OCI-LY3 (cell line): ENCODE measurements at regions not wholly inside any gene's neighbourhood (a gene's known extent, or its start where the extent isn't known, plus 50 kb on each side); places are given as distances from the start of the nearest gene placed in this dataset.

Experiments
- H2AFZ ChIP-seq: fragments of 200-600, 300-600 bp; shearing (Covaris generic); 2 replicates; pipeline ENCODE4 v1.6.0; 2014; ENCODE audit warnings: antibody characterized with exemption, low read depth, low read length
- H3K27ac ChIP-seq: fragments of 200-600, 300-600 bp; sonication (generic); 2 replicates; pipeline ENCODE4 v1.5.1; 2014; ENCODE audit warnings: mild to moderate bottlenecking, low read length, moderate library complexity, mixed read lengths
- H3K27me3 ChIP-seq: fragments of 200-600, 300-600 bp; sonication (generic); 2 replicates; pipeline ENCODE4 v1.6.1; 2014; ENCODE audit warnings: low read depth, low read length, mixed read lengths
- H3K36me3 ChIP-seq: fragments of 200-600, 300-600 bp; sonication (generic); replicated peaks from 2 replicates; pipeline ENCODE3; 2014; ENCODE audit warnings: low read depth, low read length, mixed read lengths
- H3K4me1 ChIP-seq: fragments of 300-600, 200-600 bp; sonication (generic); 2 replicates; pipeline ENCODE4 v1.6.1; 2014; ENCODE audit warnings: low read length, mixed read lengths
- H3K4me2 ChIP-seq: fragments of 200-600, 300-600 bp; sonication (generic); 2 replicates; pipeline ENCODE4 v1.6.1; 2014; ENCODE audit warnings: low read length, mixed read lengths
- H3K4me3 ChIP-seq: fragments of 300-600, 200-600 bp; sonication (generic); 2 replicates; pipeline ENCODE4 v1.5.1; 2014; ENCODE audit warnings: antibody characterized with exemption, mild to moderate bottlenecking, low read length, moderate library complexity
- H3K79me2 ChIP-seq: fragments of 300-600, 200-600 bp; shearing (Covaris generic); 2 replicates; pipeline ENCODE4 v1.6.1; 2014; ENCODE audit warnings: mild to moderate bottlenecking, low read length, mixed read lengths
- H3K9ac ChIP-seq: fragments of 300-600, 200-600 bp; shearing (Covaris generic); 2 replicates; pipeline ENCODE4 v1.6.0; 2014; ENCODE audit warnings: mild to moderate bottlenecking, low read length, moderate library complexity
- H3K9me3 ChIP-seq: fragments of 200-600, 300-600 bp; shearing (Covaris generic); 2 replicates; pipeline ENCODE4 v1.6.1; 2014; ENCODE audit warnings: low read length, mixed read lengths; ENCODE audit not compliant: insufficient read depth
- H4K20me1 ChIP-seq: fragments of 200-600, 300-600 bp; sonication (generic); 2 replicates; pipeline ENCODE4 v1.6.1; 2016; ENCODE audit warnings: low read length, mixed read lengths; ENCODE audit not compliant: insufficient read depth
- EZH2phosphoT487 ChIP-seq: fragments of 200-600 bp; shearing (Covaris generic); IDR thresholded peaks from 2 replicates; pipeline ENCODE4 v1.6.1; 2018; ENCODE audit warnings: antibody characterized with exemption, mixed run types, low read depth
- TF ChIP-seq, protein P1 (sequence below): fragments of 200-600, 300-600 bp; sonication (generic); IDR thresholded peaks from 2 replicates; pipeline ENCODE4 v1.5.1; 2014; ENCODE audit warnings: antibody characterized with exemption, low read length, low read depth

DNA sequence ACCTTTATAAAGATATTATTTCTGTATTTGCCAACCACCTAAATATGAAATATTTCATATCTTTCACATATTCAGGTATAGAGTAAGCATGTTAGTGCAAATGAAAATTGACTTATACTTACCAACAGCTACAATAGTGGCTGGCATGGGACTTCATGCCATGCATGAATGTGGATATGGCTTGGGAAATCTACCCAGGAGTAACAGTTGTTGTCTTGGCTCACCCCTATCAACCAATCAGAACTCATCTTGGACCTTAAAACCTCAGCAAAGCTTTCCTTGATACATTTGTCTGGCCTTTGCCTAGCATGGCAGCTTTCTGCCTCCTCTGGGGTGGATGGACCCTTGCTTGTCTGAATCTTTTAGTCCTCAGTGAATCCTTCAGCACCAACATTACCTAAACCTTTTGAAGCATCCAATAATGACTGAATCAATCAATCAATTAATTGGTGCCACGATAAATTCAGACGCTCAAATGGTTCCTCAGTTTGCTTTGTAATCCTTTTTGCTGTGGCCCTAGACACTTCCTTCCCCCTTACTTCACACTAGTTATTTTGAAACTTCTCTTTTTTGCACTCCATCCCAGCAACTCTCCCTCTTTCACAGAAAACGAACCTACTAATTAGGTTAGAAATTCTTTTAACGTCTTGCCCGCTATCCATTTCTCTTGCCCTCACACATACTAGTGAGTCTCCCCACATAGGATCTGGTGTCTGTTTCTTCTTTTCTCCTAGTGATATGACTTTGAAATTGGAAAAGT, 132.3 kb upstream of the ZNF608 start:
- Histone ChIP-seq H3K36me3 (no peaks in the 10 kb centered on the region), H3K27me3 (no peaks in the 10 kb centered on the region), H3K4me3 (no peak overlapping the region), H3K27ac (no peak overlapping the region), H3K9ac (no peak overlapping the region), H3K79me2 (no peaks in the 10 kb centered on the region), H4K20me1 (no peaks in the 10 kb centered on the region), H3K4me1 (no peaks in the 10 kb centered on the region), H3K9me3 (no peaks in the 10 kb centered on the region), H2AFZ (no peak overlapping the region), H3K4me2 (no peak overlapping the region)
- TF ChIP-seq, protein P1, sequence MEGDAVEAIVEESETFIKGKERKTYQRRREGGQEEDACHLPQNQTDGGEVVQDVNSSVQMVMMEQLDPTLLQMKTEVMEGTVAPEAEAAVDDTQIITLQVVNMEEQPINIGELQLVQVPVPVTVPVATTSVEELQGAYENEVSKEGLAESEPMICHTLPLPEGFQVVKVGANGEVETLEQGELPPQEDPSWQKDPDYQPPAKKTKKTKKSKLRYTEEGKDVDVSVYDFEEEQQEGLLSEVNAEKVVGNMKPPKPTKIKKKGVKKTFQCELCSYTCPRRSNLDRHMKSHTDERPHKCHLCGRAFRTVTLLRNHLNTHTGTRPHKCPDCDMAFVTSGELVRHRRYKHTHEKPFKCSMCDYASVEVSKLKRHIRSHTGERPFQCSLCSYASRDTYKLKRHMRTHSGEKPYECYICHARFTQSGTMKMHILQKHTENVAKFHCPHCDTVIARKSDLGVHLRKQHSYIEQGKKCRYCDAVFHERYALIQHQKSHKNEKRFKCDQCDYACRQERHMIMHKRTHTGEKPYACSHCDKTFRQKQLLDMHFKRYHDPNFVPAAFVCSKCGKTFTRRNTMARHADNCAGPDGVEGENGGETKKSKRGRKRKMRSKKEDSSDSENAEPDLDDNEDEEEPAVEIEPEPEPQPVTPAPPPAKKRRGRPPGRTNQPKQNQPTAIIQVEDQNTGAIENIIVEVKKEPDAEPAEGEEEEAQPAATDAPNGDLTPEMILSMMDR: no peak
- TF ChIP-seq EZH2phosphoT487: no peak

DNA sequence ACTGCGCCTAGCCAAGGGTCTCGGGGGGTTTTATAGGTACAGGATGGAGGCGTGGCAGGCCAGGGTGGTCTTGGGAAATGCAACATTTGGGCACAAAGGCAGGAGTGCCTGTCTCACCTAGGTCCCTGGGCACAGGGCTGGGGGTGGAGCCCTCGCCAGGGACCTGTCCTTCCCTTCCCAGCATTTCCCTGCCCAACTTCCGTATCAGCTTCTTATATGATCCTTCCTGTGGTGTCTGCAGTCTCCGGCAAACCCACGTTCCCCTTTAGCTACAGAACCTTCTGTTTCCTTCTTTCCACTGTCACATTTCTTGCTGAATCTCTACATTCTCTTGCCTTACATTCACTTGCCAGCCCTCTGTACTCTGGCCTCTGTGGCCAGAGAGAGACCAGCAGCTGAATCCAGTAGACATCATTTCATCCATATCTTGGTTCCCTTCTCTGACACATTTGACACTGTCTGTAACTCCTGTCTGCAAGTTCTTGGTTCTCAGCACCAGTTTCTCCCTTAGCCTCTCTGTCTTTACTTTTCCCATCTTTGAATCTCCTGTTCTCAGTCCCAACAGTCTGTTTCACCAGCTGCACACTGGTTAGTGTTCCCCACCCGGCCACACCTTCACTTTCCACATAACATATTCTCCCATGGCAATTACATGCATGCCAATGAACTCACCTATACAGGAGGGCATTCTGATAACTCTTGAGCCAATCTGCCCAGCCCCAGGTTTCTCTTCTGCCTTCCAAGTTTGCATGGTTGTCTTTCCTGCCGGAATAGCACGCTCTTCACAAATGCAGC, 134.7 kb upstream of the ZNF608 start:
- Histone ChIP-seq H3K4me2 (no peak overlapping the region), H3K4me3 (no peak overlapping the region), H3K27ac (no peak overlapping the region), H2AFZ (no peak overlapping the region), H3K4me1 (no peaks in the 10 kb centered on the region), H3K27me3 (no peaks in the 10 kb centered on the region), H3K9me3 (no peaks in the 10 kb centered on the region), H4K20me1 (no peaks in the 10 kb centered on the region), H3K36me3 (no peaks in the 10 kb centered on the region), H3K79me2 (no peaks in the 10 kb centered on the region), H3K9ac (no peak overlapping the region)
- no peak for TF ChIP-seq EZH2phosphoT487
- TF ChIP-seq, protein P1: no peak

DNA sequence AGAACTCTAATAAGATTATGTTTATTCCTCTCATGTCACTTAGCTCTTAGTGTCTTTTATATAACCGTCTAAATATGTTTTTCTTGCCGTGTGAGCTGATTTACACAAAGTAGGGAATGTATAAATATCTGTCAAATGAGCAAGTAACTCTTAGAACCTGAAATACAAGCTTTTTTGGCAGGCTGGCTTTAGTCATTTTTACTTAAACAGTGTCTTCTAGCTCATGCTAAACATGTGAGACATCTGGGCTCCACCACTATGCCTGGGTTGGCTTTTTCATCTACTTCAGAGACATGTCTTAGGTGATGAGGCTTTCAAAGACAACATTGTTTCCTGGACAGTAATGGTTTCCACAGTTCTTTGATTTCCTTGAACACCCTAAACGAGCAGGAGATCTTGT, 137.2 kb upstream of the ZNF608 start:
- no peak overlapping the region for H2AFZ ChIP-seq
- no peaks in the 10 kb centered on the region for H4K20me1 ChIP-seq

DNA sequence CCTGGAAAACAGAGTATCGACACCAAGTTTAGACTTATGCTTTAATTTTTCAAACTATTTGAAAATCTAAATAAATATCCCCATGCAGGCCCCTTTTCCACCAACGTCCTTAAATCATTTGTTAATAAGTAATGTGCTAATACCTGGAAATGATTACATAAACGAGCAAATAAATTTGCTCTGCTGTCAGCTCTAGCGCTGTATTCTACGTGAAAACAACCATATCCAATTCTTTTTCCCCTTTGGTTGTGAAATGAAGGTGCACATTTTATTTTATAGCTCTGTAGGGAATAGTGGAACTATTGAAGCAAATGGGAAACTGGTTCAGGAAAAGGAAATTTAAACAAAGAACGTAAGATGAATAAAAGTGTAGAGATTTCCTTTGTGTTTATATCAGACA, 137.7 kb upstream of the ZNF608 start:
- TF ChIP-seq, protein P1: no peak
- TF ChIP-seq EZH2phosphoT487: no peak
- no peaks in the 10 kb centered on the region for H4K20me1 ChIP-seq
- no peaks in the 10 kb centered on the region for H3K9me3 ChIP-seq
- no peaks in the 10 kb centered on the region for H3K79me2 ChIP-seq
- no peaks in the 10 kb centered on the region for H3K36me3 ChIP-seq
- no peak overlapping the region for H2AFZ ChIP-seq
- peaks cover 17% of the 10 kb centered on the region for H3K4me1 ChIP-seq
- H3K27ac ChIP-seq: no peak overlapping the region
- no peak overlapping the region for H3K4me3 ChIP-seq
- no peak overlapping the region for H3K9ac ChIP-seq
- no peak overlapping the region for H3K4me2 ChIP-seq
- no peaks in the 10 kb centered on the region for H3K27me3 ChIP-seq

More for the DNA sequence above, 137.2 kb upstream of the ZNF608 start:
- Histone ChIP-seq H3K9me3 (no peaks in the 10 kb centered on the region), H3K27me3 (no peaks in the 10 kb centered on the region), H3K79me2 (no peaks in the 10 kb centered on the region), H3K4me2 (no peak overlapping the region), H3K9ac (no peak overlapping the region), H3K4me1 (peaks cover 14% of the 10 kb centered on the region), H3K36me3 (no peaks in the 10 kb centered on the region), H3K4me3 (no peak overlapping the region), H3K27ac (no peak overlapping the region)
- TF ChIP-seq, protein P1: no peak
